Upper lobe of right lung (tissue), 1 donor: ENCODE measurements at regions not wholly inside any gene's neighbourhood (a gene's known extent, or its start where the extent isn't known, plus 50 kb on each side); places are given as distances from the start of the nearest gene placed in this dataset.

ENCODE experiments used
- ATAC-seq: fragments of 200-7000 bp; cut with Tn5 transposase; one replicate; pipeline ENCODE4 v1.9.1; 2020; ENCODE audit warnings: mild to moderate bottlenecking, moderate library complexity
- DNase-seq: peaks from one replicate; pipeline ENCODE4 v3.0.0-alpha.2; 2020
- H3K27ac ChIP-seq: fragments of 200-600 bp; one replicate; pipeline ENCODE4 v1.8.0; 2022
- H3K27me3 ChIP-seq: fragments of 200-600 bp; one replicate; pipeline ENCODE4 v1.8.0; 2022; ENCODE audit warnings: mild to moderate bottlenecking
- H3K36me3 ChIP-seq: fragments of 200-600 bp; one replicate; pipeline ENCODE4 v1.8.0; 2022
- H3K4me1 ChIP-seq: fragments of 200-600 bp; one replicate; pipeline ENCODE4 v1.8.0; 2022
- H3K4me3 ChIP-seq: fragments of 200-600 bp; one replicate; pipeline ENCODE4 v1.8.0; 2022; ENCODE audit warnings: mild to moderate bottlenecking
- H3K9me3 ChIP-seq: fragments of 200-600 bp; one replicate; pipeline ENCODE4 v1.8.0; 2022
- intact Hi-C: fragments of 100-400 bp; cut with DNase I; formaldehyde crosslinking; loops from one replicate; pipeline ENCODE4 v1.11.0; 2022
- TF ChIP-seq, protein P1 (sequence below): fragments of 200-600 bp; IDR thresholded peaks from one replicate; pipeline ENCODE4 v1.8.0; 2022; ENCODE audit warnings: antibody characterized with exemption
- donor health status: DM: no; HTN: yes; CAD: no; lungs with severe emphysema.

DNA sequence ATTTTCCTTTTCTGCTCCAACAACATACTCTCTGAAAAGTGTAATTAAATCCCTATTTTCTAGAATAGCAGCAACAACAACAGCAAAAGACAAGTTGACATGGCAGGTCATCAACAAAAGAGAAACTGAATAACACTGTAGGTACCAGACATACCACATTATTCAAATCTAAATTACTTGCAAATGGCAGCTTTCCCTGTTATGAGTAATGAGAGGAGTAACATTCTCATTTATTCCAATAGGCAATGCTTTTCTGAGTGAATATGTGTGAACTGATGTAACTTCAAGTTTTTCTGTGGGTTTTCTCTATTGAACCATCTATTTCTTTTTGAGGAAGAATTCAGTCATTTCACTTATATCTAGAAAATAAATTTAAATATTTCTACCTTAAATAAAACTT is 501.5 kb downstream of the TRIB2 start:
- Histone ChIP-seq H3K36me3 (no peaks in the 10 kb centered on the region), H3K27me3 (no peaks in the 10 kb centered on the region), H3K27ac (no peak overlapping the region), H3K9me3 (no peaks in the 10 kb centered on the region), H3K4me3 (no peak overlapping the region), H3K4me1 (no peaks in the 10 kb centered on the region)
- ATAC-seq (no peak), DNase-seq (no peak)
- TF ChIP-seq, protein P1, sequence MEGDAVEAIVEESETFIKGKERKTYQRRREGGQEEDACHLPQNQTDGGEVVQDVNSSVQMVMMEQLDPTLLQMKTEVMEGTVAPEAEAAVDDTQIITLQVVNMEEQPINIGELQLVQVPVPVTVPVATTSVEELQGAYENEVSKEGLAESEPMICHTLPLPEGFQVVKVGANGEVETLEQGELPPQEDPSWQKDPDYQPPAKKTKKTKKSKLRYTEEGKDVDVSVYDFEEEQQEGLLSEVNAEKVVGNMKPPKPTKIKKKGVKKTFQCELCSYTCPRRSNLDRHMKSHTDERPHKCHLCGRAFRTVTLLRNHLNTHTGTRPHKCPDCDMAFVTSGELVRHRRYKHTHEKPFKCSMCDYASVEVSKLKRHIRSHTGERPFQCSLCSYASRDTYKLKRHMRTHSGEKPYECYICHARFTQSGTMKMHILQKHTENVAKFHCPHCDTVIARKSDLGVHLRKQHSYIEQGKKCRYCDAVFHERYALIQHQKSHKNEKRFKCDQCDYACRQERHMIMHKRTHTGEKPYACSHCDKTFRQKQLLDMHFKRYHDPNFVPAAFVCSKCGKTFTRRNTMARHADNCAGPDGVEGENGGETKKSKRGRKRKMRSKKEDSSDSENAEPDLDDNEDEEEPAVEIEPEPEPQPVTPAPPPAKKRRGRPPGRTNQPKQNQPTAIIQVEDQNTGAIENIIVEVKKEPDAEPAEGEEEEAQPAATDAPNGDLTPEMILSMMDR = no peak
- intact Hi-C loops = no loop called here

DNA sequence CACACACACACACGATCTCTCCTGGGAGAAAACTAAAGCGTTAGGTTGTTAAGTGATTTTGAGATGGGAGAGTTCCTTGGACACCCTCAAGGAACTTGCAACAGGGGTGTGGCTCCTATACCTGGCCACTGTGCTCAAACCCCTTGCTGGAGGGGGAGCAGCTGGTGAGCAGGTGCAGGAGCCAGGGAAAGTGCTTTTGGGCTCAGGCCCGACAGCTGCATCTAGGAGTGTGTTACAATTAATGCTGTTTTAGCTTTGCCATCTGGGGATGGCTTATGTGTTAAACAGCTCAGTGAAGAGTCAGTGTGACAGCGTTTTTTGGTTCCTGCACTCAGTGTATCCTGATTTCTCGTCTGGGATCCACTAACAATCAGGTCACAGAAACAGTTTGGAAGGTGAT is 510.8 kb downstream of the TRIB2 start:
- DNase-seq = no peak
- ATAC-seq = no peak
- intact Hi-C loops = no loop called here
- Histone ChIP-seq H3K27me3 (no peaks in the 10 kb centered on the region), H3K9me3 (no peaks in the 10 kb centered on the region), H3K27ac (no peak overlapping the region), H3K4me1 (no peaks in the 10 kb centered on the region), H3K36me3 (no peaks in the 10 kb centered on the region), H3K4me3 (no peak overlapping the region)
- TF ChIP-seq, protein P1 = no peak

GRCh38 chr2:13230221-13230620 is 513.5 kb downstream of the TRIB2 start:
- ATAC-seq = no peak
- TF ChIP-seq, protein P1 = no peak
- Histone ChIP-seq H3K36me3 (no peaks in the 10 kb centered on the region), H3K4me1 (no peaks in the 10 kb centered on the region), H3K9me3 (no peaks in the 10 kb centered on the region), H3K27ac (no peak overlapping the region), H3K4me3 (no peak overlapping the region), H3K27me3 (no peaks in the 10 kb centered on the region)
- intact Hi-C loops = no loop called here
- no peak for DNase-seq

- Histone ChIP-seq H3K4me1 (no peaks in the 10 kb centered on the region), H3K9me3 (no peaks in the 10 kb centered on the region), H3K36me3 (no peaks in the 10 kb centered on the region), H3K27me3 (no peaks in the 10 kb centered on the region), H3K27ac (no peak overlapping the region), H3K4me3 (no peak overlapping the region)
- intact Hi-C loops = no loop called here
- ATAC-seq (no peak), DNase-seq (no peak)
- TF ChIP-seq, protein P1 = no peak
These were observed 523.3 kb downstream of the TRIB2 start for GRCh38 chr2:13240061-13240460.

DNA sequence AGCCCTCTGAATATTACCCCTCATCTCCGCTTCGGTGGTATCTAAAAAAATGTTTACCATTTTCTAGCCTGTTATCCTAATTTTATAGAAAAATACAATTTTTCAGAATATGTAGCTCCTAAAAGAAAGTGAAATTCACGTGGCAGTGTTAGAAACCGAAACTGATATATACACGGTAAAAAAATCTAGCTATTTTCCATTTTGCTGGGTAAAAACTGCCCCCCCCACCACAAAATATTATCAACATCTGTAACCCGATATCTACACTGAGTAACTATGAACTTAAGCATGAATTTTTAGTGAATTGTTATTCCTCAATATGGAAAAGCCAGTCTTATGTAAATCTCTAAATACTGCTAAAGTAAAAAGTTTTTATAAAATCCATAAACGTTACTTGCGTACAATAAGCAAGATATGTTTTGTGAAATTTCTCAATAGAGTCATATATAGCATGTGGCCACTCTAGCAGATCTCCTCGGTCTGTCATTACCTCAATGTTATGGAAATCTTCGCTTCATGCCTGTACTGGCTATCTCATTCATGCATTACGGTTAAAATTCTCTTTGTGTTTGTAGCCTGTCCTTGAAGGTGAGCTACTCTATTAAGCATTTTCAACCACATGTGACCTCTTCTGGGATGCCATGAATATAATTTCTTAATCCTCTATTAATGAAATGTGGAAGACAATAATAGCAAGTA is 524.2 kb downstream of the TRIB2 start:
- Histone ChIP-seq H3K4me3 (no peak overlapping the region), H3K9me3 (no peaks in the 10 kb centered on the region), H3K4me1 (no peaks in the 10 kb centered on the region), H3K27ac (no peak overlapping the region), H3K36me3 (no peaks in the 10 kb centered on the region), H3K27me3 (no peaks in the 10 kb centered on the region)
- DNase-seq (no peak), ATAC-seq (no peak)
- TF ChIP-seq, protein P1 = no peak
- intact Hi-C loops = no loop called here

DNA sequence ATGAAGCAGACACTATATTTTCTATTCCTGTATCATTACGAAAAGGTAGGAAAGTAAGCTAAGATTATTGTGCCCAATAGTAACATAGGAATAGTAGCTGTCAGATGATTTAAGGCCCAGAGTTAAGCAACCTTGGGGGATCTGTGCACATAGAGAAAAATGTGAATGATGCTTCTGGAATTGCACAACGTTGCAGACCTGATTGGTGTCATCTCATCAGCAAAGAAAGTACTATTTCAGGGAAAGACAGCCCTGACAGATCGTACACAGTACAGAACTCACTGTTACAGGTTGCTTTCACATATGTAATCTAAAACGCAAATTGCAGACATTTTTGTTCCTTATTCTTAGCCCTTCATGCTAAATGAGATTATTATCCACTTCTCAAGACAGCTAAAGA is 535.9 kb downstream of the TRIB2 start:
- TF ChIP-seq, protein P1 = no peak

More for the DNA sequence above, 535.9 kb downstream of the TRIB2 start:
- H3K4me3 ChIP-seq = no peak overlapping the region
- no peaks in the 10 kb centered on the region for H3K27me3 ChIP-seq
- intact Hi-C loops = no loop called here
- ATAC-seq (no peak), DNase-seq (no peak)
- H3K9me3 ChIP-seq = no peaks in the 10 kb centered on the region
- no peaks in the 10 kb centered on the region for H3K4me1 ChIP-seq
- H3K27ac ChIP-seq = no peak overlapping the region
- no peaks in the 10 kb centered on the region for H3K36me3 ChIP-seq
